DND-41 (cell line): ENCODE measurements at regions not wholly inside any gene's neighbourhood (a gene's known extent, or its start where the extent isn't known, plus 50 kb on each side); places are given as distances from the start of the nearest gene placed in this dataset.
A peak's percentile ranks its signal among the peaks of the same experiment; 100 is the strongest.

Experiments used
- ATAC-seq: fragments of 200-7000 bp; cut with Tn5 transposase; 3 replicates; pipeline ENCODE4 v1.9.1; 2021; ENCODE audit warnings: low read depth; ENCODE audit not compliant: insufficient read depth
- DNase-seq: peaks from one replicate; pipeline ENCODE4 v3.0.0-alpha.2; 2020
- H2AFZ ChIP-seq: 2 replicates; pipeline ENCODE4 v1.6.0; 2012; ENCODE audit warnings: low read depth, low read length
- H3K27ac ChIP-seq: 2 replicates; pipeline ENCODE4 v1.5.1; 2012; ENCODE audit warnings: low read length, inconsistent platforms
- H3K27me3 ChIP-seq: fragments of 200-600 bp; sonication (generic); 2 replicates; pipeline ENCODE4 v1.6.0; 2012; ENCODE audit warnings: low read length, mild to moderate bottlenecking, inconsistent platforms; ENCODE audit not compliant: insufficient read depth, poor library complexity
- H3K36me3 ChIP-seq: 2 replicates; pipeline ENCODE4 v1.5.1; 2012; ENCODE audit warnings: low read length, inconsistent platforms; ENCODE audit not compliant: insufficient read depth
- H3K4me1 ChIP-seq: 2 replicates; pipeline ENCODE4 v1.5.1; 2012; ENCODE audit warnings: mild to moderate bottlenecking, low read length; ENCODE audit not compliant: insufficient read depth
- H3K4me2 ChIP-seq: 2 replicates; pipeline ENCODE4 v1.6.0; 2012; ENCODE audit warnings: mild to moderate bottlenecking, moderate library complexity, low read length, inconsistent platforms; ENCODE audit not compliant: insufficient read depth
- H3K4me3 ChIP-seq, 2 experiments: fragments of 200-600 bp in 1 of 2; shearing (Covaris generic) in 1 of 2; 2 replicates each; pipeline ENCODE4 v1.5.1; 2012 to 2016; ENCODE audit warnings: inconsistent platforms in 2 of 2, low read length in 2 of 2, mild to moderate bottlenecking in 2 of 2, low read depth in 1 of 2, moderate library complexity in 1 of 2
- H3K79me2 ChIP-seq: 2 replicates; pipeline ENCODE4 v1.6.0; 2012; ENCODE audit warnings: low read length, inconsistent platforms; ENCODE audit not compliant: insufficient read depth
- H3K9ac ChIP-seq: 2 replicates; pipeline ENCODE4 v1.6.0; 2012; ENCODE audit warnings: low read depth, mild to moderate bottlenecking, inconsistent platforms, low read length, moderate library complexity
- H3K9me3 ChIP-seq: 2 replicates; pipeline ENCODE4 v1.5.1; 2012; ENCODE audit warnings: low read length, moderate library complexity, mild to moderate bottlenecking, inconsistent platforms; ENCODE audit not compliant: insufficient read depth, severe bottlenecking
- H4K20me1 ChIP-seq: 2 replicates; pipeline ENCODE4 v1.6.0; 2012; ENCODE audit warnings: low read length; ENCODE audit not compliant: insufficient read depth
- EZH2 ChIP-seq: IDR thresholded peaks from 3 replicates; pipeline ENCODE4 v1.6.1; 2012; ENCODE audit warnings: borderline replicate concordance, low read depth, mild to moderate bottlenecking, moderate library complexity, low read length, inconsistent platforms; ENCODE audit not compliant: severe bottlenecking
- TF ChIP-seq, protein P1 (sequence below): IDR thresholded peaks from 2 replicates; pipeline ENCODE4 v1.5.1; 2012; ENCODE audit warnings: borderline replicate concordance, low read length, moderate library complexity, mild to moderate bottlenecking; ENCODE audit not compliant: poor library complexity, severe bottlenecking; ENCODE audit errors: extremely low read depth

DNA sequence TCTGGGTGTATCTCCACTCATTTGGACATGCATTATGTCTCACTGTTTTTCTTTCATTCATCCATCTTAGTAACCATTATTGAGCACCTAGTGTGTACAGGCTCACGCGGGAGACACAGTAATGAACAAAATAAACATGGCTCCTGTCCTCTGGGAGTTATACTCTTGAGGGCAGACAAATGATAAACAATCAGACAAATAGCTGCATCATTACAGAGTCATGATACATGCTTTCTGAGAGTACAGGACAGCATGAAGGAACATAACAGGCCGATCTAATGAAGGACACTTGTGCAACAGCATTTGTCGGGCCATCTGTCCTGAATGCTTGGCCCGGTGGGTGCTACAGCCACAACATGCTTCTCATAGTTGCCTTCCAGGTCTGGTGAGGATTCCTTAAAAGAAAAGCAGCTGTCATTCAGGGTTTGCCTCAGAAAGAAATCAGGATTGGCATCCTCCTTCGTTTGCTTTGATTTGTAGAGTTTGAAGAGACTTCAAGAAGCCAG lies 77.2 kb upstream of the EGLN3 start:
- no peaks in the 10 kb centered on the region for H3K27me3 ChIP-seq
- H3K9ac ChIP-seq: no peak overlapping the region
- no peak for TF ChIP-seq EZH2
- TF ChIP-seq, protein P1, sequence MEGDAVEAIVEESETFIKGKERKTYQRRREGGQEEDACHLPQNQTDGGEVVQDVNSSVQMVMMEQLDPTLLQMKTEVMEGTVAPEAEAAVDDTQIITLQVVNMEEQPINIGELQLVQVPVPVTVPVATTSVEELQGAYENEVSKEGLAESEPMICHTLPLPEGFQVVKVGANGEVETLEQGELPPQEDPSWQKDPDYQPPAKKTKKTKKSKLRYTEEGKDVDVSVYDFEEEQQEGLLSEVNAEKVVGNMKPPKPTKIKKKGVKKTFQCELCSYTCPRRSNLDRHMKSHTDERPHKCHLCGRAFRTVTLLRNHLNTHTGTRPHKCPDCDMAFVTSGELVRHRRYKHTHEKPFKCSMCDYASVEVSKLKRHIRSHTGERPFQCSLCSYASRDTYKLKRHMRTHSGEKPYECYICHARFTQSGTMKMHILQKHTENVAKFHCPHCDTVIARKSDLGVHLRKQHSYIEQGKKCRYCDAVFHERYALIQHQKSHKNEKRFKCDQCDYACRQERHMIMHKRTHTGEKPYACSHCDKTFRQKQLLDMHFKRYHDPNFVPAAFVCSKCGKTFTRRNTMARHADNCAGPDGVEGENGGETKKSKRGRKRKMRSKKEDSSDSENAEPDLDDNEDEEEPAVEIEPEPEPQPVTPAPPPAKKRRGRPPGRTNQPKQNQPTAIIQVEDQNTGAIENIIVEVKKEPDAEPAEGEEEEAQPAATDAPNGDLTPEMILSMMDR: no peak
- H3K36me3 ChIP-seq: no peaks in the 10 kb centered on the region
- H4K20me1 ChIP-seq: no peaks in the 10 kb centered on the region
- no peaks in the 10 kb centered on the region for H3K79me2 ChIP-seq
- peaks cover 33% of the 10 kb centered on the region for H3K4me1 ChIP-seq
- H3K4me2 ChIP-seq: no peak overlapping the region
- no peak overlapping the region for H3K4me3 ChIP-seq
- ATAC-seq: no peak
- H3K27ac ChIP-seq: peak overlapping the region; percentile 36
- no peaks in the 10 kb centered on the region for H3K9me3 ChIP-seq
- no peak for DNase-seq
- no peak overlapping the region for H2AFZ ChIP-seq

DNA sequence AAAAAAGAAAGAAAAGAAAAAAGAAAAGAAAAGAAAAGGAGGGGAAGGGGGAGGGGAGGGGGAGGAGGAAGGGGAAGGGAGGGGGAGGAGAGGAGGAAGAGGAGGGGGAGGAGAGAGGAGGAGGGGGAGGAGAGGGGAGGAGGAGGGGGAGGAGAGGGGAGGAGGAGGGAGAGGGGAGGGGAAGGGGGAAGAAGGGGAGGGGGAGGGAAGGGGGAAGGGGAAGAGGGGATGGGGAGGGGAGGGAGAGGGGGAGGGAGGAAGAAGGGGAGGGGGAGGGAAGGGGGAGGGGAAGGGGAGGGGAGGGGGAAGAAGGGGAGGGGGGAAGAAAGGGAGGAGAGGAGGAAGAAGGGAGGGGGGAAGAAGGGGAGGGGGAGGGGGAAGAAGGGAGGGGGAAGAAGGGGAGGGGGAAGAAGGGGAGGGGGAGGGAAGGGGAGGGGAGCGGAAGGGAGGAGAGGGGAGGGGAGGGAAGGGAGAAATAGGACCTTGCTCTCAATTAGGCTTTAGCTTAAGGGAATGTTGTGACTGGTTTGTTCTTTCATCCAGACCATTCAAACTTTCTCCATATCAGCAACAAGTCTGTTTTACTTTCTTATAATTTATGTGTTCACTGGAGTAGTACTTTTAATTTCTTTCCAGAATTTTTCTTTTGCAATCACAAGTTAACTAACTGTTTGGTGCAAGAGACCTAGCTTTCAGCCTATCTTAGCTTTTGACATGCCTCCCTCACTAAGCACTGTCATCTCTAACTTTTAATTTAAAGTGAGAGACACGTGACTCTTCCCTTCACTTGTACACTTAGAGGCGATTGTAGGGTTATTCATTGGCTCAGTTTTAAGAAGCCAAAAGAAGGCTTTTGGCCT lies 76.5 kb upstream of the EGLN3 start:
- no peaks in the 10 kb centered on the region for H3K79me2 ChIP-seq
- H3K9me3 ChIP-seq: no peaks in the 10 kb centered on the region
- DNase-seq: no peak
- no peak for TF ChIP-seq EZH2
- TF ChIP-seq, protein P1: no peak
- H3K4me3 ChIP-seq: no peak overlapping the region
- no peak for ATAC-seq
- peak overlapping the region; percentile 36 for H3K27ac ChIP-seq
- H3K27me3 ChIP-seq: no peaks in the 10 kb centered on the region
- H3K4me1 ChIP-seq: peaks cover 33% of the 10 kb centered on the region
- no peak overlapping the region for H2AFZ ChIP-seq
- H3K4me2 ChIP-seq: no peak overlapping the region
- no peaks in the 10 kb centered on the region for H3K36me3 ChIP-seq
- H3K9ac ChIP-seq: no peak overlapping the region
- no peaks in the 10 kb centered on the region for H4K20me1 ChIP-seq

DNA sequence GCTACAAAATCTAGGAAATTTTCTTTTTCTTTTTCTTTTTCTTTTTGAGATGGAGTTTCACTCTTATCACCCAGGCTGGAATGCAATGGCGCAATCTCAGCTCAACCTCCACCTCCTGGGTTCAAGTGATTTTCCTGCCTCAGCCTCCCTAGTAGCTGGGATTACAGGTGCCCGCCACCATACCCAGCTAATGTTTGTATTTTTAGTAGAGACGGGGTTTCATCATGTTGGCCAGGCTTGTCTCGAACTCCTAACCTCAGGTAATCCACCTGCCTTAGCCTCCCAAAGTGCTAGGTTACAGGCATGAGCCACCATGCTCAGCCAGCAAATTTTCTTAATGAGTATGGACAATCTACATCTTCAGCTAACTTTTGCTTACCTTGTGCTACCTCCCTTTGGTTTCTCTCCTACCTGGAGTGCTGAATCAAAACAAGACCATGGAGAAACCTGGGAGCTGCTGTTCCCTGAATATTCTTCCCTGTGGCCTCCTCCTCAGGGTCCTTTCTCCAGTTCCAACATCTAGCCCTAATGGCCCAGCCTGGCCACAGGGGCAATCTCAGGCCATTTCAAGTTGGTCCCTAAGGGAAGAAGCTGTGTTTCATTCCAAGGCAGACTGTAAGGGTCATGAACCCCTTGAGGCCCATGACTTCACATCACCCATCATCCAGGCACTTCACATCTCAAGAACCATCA lies 74.6 kb upstream of the EGLN3 start:
- ATAC-seq (no peak), DNase-seq (no peak)
- Histone ChIP-seq H3K27me3 (no peaks in the 10 kb centered on the region), H3K79me2 (no peaks in the 10 kb centered on the region), H3K4me1 (peaks cover 27% of the 10 kb centered on the region), H3K9ac (no peak overlapping the region), H4K20me1 (no peaks in the 10 kb centered on the region), H3K27ac (no peak overlapping the region), H3K4me2 (no peak overlapping the region), H2AFZ (no peak overlapping the region), H3K36me3 (no peaks in the 10 kb centered on the region), H3K9me3 (no peaks in the 10 kb centered on the region), H3K4me3 (no peak overlapping the region)
- TF ChIP-seq, protein P1: no peak
- TF ChIP-seq EZH2: no peak
